ENCODE measurements at regions not wholly inside any gene's neighbourhood (a gene's known extent, or its start where the extent isn't known, plus 50 kb on each side); places are given as distances from the start of the nearest gene placed in this dataset.

- Mint-ChIP-seq H3K4me3 (no peak overlapping the region), H3K36me3 (ENCODE audit: low read depth) (no peaks in the 10 kb centered on the region), H3K27ac (no peak overlapping the region), H3K4me1 (ENCODE audit: low read depth) (no peaks in the 10 kb centered on the region), H3K9me3 (no peaks in the 10 kb centered on the region), H3K27me3 (no peaks in the 10 kb centered on the region)
- ChIA-PET POLR2A (no interaction called here), CTCF (no interaction called here)
- intact Hi-C loops (cut with DNase I, micrococcal nuclease) = no loop called here
- Histone ChIP-seq H3K9me3 (ENCODE audit: control insufficient read depth in 1 of 2, insufficient read depth in 1 of 2, low read length in 2 of 2) (no peaks in the 10 kb centered on the region), H3K4me3 (ENCODE audit: low read length) (no peak overlapping the region), H3K4me1 (ENCODE audit: insufficient read depth, low read length) (no peaks in the 10 kb centered on the region), H3K36me3 (ENCODE audit: insufficient read depth, low read length) (no peaks in the 10 kb centered on the region), H3K27ac (ENCODE audit: low read depth in 1 of 2, low read length in 2 of 2) (no peak overlapping the region), H3K27me3 (ENCODE audit: control insufficient read depth in 1 of 2, insufficient read depth in 2 of 2, low read length in 2 of 2) (no peaks in the 10 kb centered on the region)
- DNase-seq (no peak), ATAC-seq (ENCODE audit: poor library complexity) (no peak)
- TF ChIP-seq, protein P1, sequence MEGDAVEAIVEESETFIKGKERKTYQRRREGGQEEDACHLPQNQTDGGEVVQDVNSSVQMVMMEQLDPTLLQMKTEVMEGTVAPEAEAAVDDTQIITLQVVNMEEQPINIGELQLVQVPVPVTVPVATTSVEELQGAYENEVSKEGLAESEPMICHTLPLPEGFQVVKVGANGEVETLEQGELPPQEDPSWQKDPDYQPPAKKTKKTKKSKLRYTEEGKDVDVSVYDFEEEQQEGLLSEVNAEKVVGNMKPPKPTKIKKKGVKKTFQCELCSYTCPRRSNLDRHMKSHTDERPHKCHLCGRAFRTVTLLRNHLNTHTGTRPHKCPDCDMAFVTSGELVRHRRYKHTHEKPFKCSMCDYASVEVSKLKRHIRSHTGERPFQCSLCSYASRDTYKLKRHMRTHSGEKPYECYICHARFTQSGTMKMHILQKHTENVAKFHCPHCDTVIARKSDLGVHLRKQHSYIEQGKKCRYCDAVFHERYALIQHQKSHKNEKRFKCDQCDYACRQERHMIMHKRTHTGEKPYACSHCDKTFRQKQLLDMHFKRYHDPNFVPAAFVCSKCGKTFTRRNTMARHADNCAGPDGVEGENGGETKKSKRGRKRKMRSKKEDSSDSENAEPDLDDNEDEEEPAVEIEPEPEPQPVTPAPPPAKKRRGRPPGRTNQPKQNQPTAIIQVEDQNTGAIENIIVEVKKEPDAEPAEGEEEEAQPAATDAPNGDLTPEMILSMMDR (IDR thresholded peaks at IDR 0.05) = no peak
These were observed 500.6 kb downstream of the KCTD12 start for GRCh38 chr13:76385586-76385985.

- Mint-ChIP-seq H3K27me3 (no peaks in the 10 kb centered on the region), H3K36me3 (ENCODE audit: low read depth) (no peaks in the 10 kb centered on the region), H3K27ac (no peak overlapping the region), H3K9me3 (no peaks in the 10 kb centered on the region), H3K4me3 (no peak overlapping the region), H3K4me1 (ENCODE audit: low read depth) (no peaks in the 10 kb centered on the region)
- intact Hi-C loops (cut with DNase I, micrococcal nuclease) = no loop called here
- DNase-seq = no peak
- ChIA-PET CTCF (no interaction called here), POLR2A (no interaction called here)
- Histone ChIP-seq H3K4me3 (ENCODE audit: low read length) (no peak overlapping the region), H3K27ac (ENCODE audit: low read depth in 1 of 2, low read length in 2 of 2) (no peak overlapping the region), H3K4me1 (ENCODE audit: insufficient read depth, low read length) (no peaks in the 10 kb centered on the region), H3K9me3 (ENCODE audit: control insufficient read depth in 1 of 2, insufficient read depth in 1 of 2, low read length in 2 of 2) (no peaks in the 10 kb centered on the region), H3K27me3 (ENCODE audit: control insufficient read depth in 1 of 2, insufficient read depth in 2 of 2, low read length in 2 of 2) (no peaks in the 10 kb centered on the region), H3K36me3 (ENCODE audit: insufficient read depth, low read length) (no peaks in the 10 kb centered on the region)
- no peak for ATAC-seq (ENCODE audit: poor library complexity)
- TF ChIP-seq, protein P1 (IDR thresholded peaks at IDR 0.05) = no peak
These were observed 502.3 kb downstream of the KCTD12 start for GRCh38 chr13:76383676-76384461.

GRCh38 chr13:76380446-76381065 lies 505.6 kb downstream of the KCTD12 start:
- no peak overlapping the region for H3K27ac Mint-ChIP-seq
- no peak for ATAC-seq (ENCODE audit: poor library complexity)
- H3K27me3 Mint-ChIP-seq = no peaks in the 10 kb centered on the region
- H3K9me3 ChIP-seq (ENCODE audit: control insufficient read depth in 1 of 2, insufficient read depth in 1 of 2, low read length in 2 of 2) = no peaks in the 10 kb centered on the region
- intact Hi-C loops (cut with DNase I, micrococcal nuclease) = no loop called here
- no peaks in the 10 kb centered on the region for H3K27me3 ChIP-seq (ENCODE audit: control insufficient read depth in 1 of 2, insufficient read depth in 2 of 2, low read length in 2 of 2)
- no peak overlapping the region for H3K4me3 Mint-ChIP-seq
- H3K4me1 Mint-ChIP-seq (ENCODE audit: low read depth) = no peaks in the 10 kb centered on the region
- CTCF ChIA-PET = no interaction called here
- DNase-seq = no peak
- POLR2A ChIA-PET = no interaction called here
- TF ChIP-seq, protein P1 (IDR thresholded peaks at IDR 0.05) = no peak
- H3K9me3 Mint-ChIP-seq = no peaks in the 10 kb centered on the region
- no peak overlapping the region for H3K4me3 ChIP-seq (ENCODE audit: low read length)
- no peaks in the 10 kb centered on the region for H3K4me1 ChIP-seq (ENCODE audit: insufficient read depth, low read length)
- H3K27ac ChIP-seq (ENCODE audit: low read depth in 1 of 2, low read length in 2 of 2) = no peak overlapping the region
- H3K36me3 ChIP-seq (ENCODE audit: insufficient read depth, low read length) = no peaks in the 10 kb centered on the region
- no peaks in the 10 kb centered on the region for H3K36me3 Mint-ChIP-seq (ENCODE audit: low read depth)
